ENCODE measurements at regions not wholly inside any gene's neighbourhood (a gene's known extent, or its start where the extent isn't known, plus 50 kb on each side); places are given as distances from the start of the nearest gene placed in this dataset.

- TF ChIP-seq CTCF (IDR thresholded peaks at IDR 0.05; ENCODE audit: control insufficient read depth, insufficient read depth, low read depth, low read length, missing control alignments), result no peak
- H3K4me3 ChIP-seq (ENCODE audit: control insufficient read depth, low read depth, low read length), result no peak overlapping the region
- DNase-seq (ENCODE audit: low read depth), result no peak
Observed at GRCh38 chr7:68205826-68206225, 1209.2 kb downstream of the TYW1 start.

- no peak overlapping the region for H3K4me3 ChIP-seq (ENCODE audit: control insufficient read depth, low read depth, low read length)
- no peak for DNase-seq (ENCODE audit: low read depth)
- TF ChIP-seq CTCF (IDR thresholded peaks at IDR 0.05; ENCODE audit: control insufficient read depth, insufficient read depth, low read depth, low read length, missing control alignments), result no peak
Observed at GRCh38 chr7:68206946-68207485, 1210.4 kb downstream of the TYW1 start.

GRCh38 chr7:68207676-68208075 lies 1211.0 kb downstream of the TYW1 start:
- DNase-seq (ENCODE audit: low read depth), result no peak
- no peak overlapping the region for H3K4me3 ChIP-seq (ENCODE audit: control insufficient read depth, low read depth, low read length)
- TF ChIP-seq CTCF (IDR thresholded peaks at IDR 0.05; ENCODE audit: control insufficient read depth, insufficient read depth, low read depth, low read length, missing control alignments), result no peak

GRCh38 chr7:68209486-68209885 lies 1212.9 kb downstream of the TYW1 start:
- no peak for TF ChIP-seq CTCF (IDR thresholded peaks at IDR 0.05; ENCODE audit: control insufficient read depth, insufficient read depth, low read depth, low read length, missing control alignments)
- no peak overlapping the region for H3K4me3 ChIP-seq (ENCODE audit: control insufficient read depth, low read depth, low read length)
- no peak for DNase-seq (ENCODE audit: low read depth)

GRCh38 chr7:68213838-68214237 lies 1217.2 kb downstream of the TYW1 start:
- H3K4me3 ChIP-seq (ENCODE audit: control insufficient read depth, low read depth, low read length), result no peak overlapping the region
- DNase-seq (ENCODE audit: low read depth), result no peak
- TF ChIP-seq CTCF (IDR thresholded peaks at IDR 0.05; ENCODE audit: control insufficient read depth, insufficient read depth, low read depth, low read length, missing control alignments), result no peak

- no peak for DNase-seq (ENCODE audit: low read depth)
- no peak for TF ChIP-seq CTCF (IDR thresholded peaks at IDR 0.05; ENCODE audit: control insufficient read depth, insufficient read depth, low read depth, low read length, missing control alignments)
- no peak overlapping the region for H3K4me3 ChIP-seq (ENCODE audit: control insufficient read depth, low read depth, low read length)
Observed at GRCh38 chr7:68216051-68216450, 1219.4 kb downstream of the TYW1 start.

- H3K4me3 ChIP-seq (ENCODE audit: control insufficient read depth, low read depth, low read length), result no peak overlapping the region
- no peak for DNase-seq (ENCODE audit: low read depth)
- TF ChIP-seq CTCF (IDR thresholded peaks at IDR 0.05; ENCODE audit: control insufficient read depth, insufficient read depth, low read depth, low read length, missing control alignments), result no peak
Observed at GRCh38 chr7:68217426-68217825, 1220.8 kb downstream of the TYW1 start.
